Breast epithelium (tissue), 4 donors: ENCODE measurements at regions not wholly inside any gene's neighbourhood (a gene's known extent, or its start where the extent isn't known, plus 50 kb on each side); places are given as distances from the start of the nearest gene placed in this dataset.

Source experiments
- DNase-seq, 2 donors: peaks; one replicate each; pipeline ENCODE4 v3.0.0-alpha.2; 2019; ENCODE audit warnings: low spot score in 2 of 2
- H3K27ac ChIP-seq, 2 donors: fragments of 200-600 bp; sonication (generic) in 1 of 2; one replicate each; pipeline ENCODE4 v1.5.1; 2016 to 2019; ENCODE audit warnings: mild to moderate bottlenecking in 1 of 2
- H3K27me3 ChIP-seq, 2 donors: fragments of 200-600 bp; sonication (generic) in 1 of 2; one replicate each; pipeline versions ENCODE4 v1.5.1 to v1.6.0; 2017 to 2019; ENCODE audit warnings: control low read depth in 1 of 2, mild to moderate bottlenecking in 1 of 2
- H3K36me3 ChIP-seq: fragments of 200-600 bp; one replicate; pipeline ENCODE4 v1.5.1; 2019
- H3K4me1 ChIP-seq, 2 donors: fragments of 200-600 bp; sonication (generic); one replicate each; pipeline ENCODE4 v1.5.1; 2016 to 2019; ENCODE audit warnings: control low read depth in 1 of 2
- H3K4me3 ChIP-seq, 3 donors: fragments of 200-600 bp; sonication (generic); 1 replicate in 2 of 3; 2 replicates in 1 of 3; pipeline ENCODE4 v1.5.1; 2016 to 2019; ENCODE audit warnings: mild to moderate bottlenecking in 3 of 3, moderate library complexity in 2 of 3
- H3K9me3 ChIP-seq, 2 donors: fragments of 200-600 bp; sonication (generic) in 1 of 2; one replicate each; pipeline ENCODE4 v1.5.1; 2016 to 2019; ENCODE audit warnings: control low read depth in 1 of 2
- CTCF ChIP-seq, 3 donors: fragments of 450-650 bp; IDR thresholded peaks; one replicate each; pipeline ENCODE4 v1.5.1; 2016 to 2017; ENCODE audit warnings: antibody characterized with exemption in 3 of 3, mild to moderate bottlenecking in 3 of 3, moderate library complexity in 3 of 3
- POLR2A ChIP-seq: fragments of 450-650 bp; IDR thresholded peaks from one replicate; pipeline ENCODE4 v1.6.1; 2016; ENCODE audit warnings: antibody characterized with exemption, mild to moderate bottlenecking, moderate library complexity
- POLR2AphosphoS5 ChIP-seq, 3 donors: sonication (generic); formaldehyde crosslinking; IDR thresholded peaks; one replicate each; pipeline ENCODE4 v1.6.1; 2017; ENCODE audit warnings: antibody characterized with exemption in 3 of 3
- intact Hi-C: fragments of 100-400 bp; cut with DNase I; formaldehyde crosslinking; loops from one replicate; pipeline ENCODE4 v1.15.1; 2023; ENCODE audit warnings: low total_unique reads

GRCh38 chr4:156692016-156692415, 279.6 kb downstream of the PDGFC start:
- Histone ChIP-seq H3K9me3 (no peaks in the 10 kb centered on the region), H3K27me3 (no peaks in the 10 kb centered on the region), H3K4me3 (no peak overlapping the region), H3K27ac (no peak overlapping the region), H3K4me1 (no peaks in the 10 kb centered on the region), H3K36me3 (no peaks in the 10 kb centered on the region)
- no peak for DNase-seq
- TF ChIP-seq CTCF (IDR thresholded peaks at IDR 0.05) (no peak), POLR2A (no peak), POLR2AphosphoS5 (IDR thresholded peaks at IDR 0.05) (no peak)
- intact Hi-C loops = no loop called here

DNA sequence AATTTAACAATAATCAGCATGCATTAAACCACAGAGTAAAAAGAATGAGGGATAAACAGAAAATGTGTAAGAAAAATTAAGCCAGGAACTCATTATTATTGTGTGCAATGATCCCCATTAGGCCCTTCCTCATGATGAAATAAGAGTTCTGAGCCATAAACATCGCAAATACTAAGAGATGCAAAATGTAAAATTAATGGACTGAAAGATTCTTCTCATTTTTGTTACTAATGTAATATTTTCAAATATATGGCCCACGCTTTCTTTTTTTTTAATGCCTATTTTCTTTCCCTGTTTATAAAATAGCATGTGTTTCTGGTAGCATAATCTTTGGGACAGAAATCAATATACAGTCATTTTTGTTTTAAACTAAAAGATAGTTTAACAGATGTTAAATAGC, 281.0 kb downstream of the PDGFC start:
- no peak for TF ChIP-seq POLR2A
- no peak for TF ChIP-seq POLR2AphosphoS5 (IDR thresholded peaks at IDR 0.05)
- no peak for TF ChIP-seq CTCF (IDR thresholded peaks at IDR 0.05)
- Histone ChIP-seq H3K4me1 (no peaks in the 10 kb centered on the region), H3K27ac (no peak overlapping the region), H3K36me3 (no peaks in the 10 kb centered on the region), H3K9me3 (no peaks in the 10 kb centered on the region), H3K4me3 (no peak overlapping the region), H3K27me3 (no peaks in the 10 kb centered on the region)
- intact Hi-C loops = no loop called here
- DNase-seq = no peak

DNA sequence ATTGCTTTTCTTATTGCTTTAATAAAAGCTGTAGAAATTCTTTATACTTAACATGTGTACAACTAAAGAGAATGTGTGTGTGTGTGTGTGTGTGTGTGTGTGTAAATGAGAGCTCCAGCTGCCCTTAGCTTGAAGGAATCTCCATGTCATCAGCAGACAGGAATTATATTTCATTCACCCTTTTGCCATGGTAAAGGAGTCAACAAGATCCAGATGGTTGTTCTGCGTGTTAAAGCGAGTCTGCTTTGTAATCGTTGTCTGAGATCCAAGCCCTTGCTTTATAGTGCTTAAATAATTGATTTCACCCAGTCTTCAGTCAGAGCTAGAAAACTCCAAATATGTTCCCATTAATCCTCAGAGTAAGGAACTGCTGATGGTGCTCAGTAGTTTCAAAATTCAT, 285.5 kb downstream of the PDGFC start:
- intact Hi-C loops = no loop called here
- no peaks in the 10 kb centered on the region for H3K4me1 ChIP-seq
- H3K36me3 ChIP-seq = no peaks in the 10 kb centered on the region
- no peak for DNase-seq
- H3K4me3 ChIP-seq = no peak overlapping the region
- no peaks in the 10 kb centered on the region for H3K9me3 ChIP-seq
- no peaks in the 10 kb centered on the region for H3K27me3 ChIP-seq
- TF ChIP-seq POLR2AphosphoS5 (IDR thresholded peaks at IDR 0.05) = no peak
- no peak for TF ChIP-seq POLR2A
- no peak for TF ChIP-seq CTCF (IDR thresholded peaks at IDR 0.05)
- H3K27ac ChIP-seq = no peak overlapping the region

DNA sequence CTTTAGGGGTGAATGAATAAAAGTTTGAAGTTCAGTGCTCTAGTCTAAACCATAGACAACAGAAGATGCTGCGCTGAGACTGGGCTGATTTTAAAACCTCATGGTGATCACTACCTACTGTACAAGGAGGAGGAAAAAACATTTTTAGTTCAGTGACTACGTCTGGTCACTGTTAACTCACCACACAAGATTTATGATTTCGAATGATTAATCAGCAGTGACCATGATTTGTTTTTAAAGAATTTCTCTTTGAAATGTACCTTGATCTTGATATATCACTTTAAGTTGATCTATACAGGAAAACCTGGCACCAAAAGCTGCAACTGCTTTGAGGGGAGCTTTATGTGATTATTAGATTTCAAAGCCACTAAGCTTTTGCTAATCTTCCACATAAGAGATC, 286.3 kb downstream of the PDGFC start:
- Histone ChIP-seq H3K4me1 (no peaks in the 10 kb centered on the region), H3K27me3 (no peaks in the 10 kb centered on the region), H3K4me3 (no peak overlapping the region), H3K36me3 (no peaks in the 10 kb centered on the region), H3K9me3 (no peaks in the 10 kb centered on the region), H3K27ac (no peak overlapping the region)
- intact Hi-C loops = no loop called here
- TF ChIP-seq POLR2A = no peak
- no peak for TF ChIP-seq CTCF (IDR thresholded peaks at IDR 0.05)
- no peak for TF ChIP-seq POLR2AphosphoS5 (IDR thresholded peaks at IDR 0.05)
- no peak for DNase-seq

DNA sequence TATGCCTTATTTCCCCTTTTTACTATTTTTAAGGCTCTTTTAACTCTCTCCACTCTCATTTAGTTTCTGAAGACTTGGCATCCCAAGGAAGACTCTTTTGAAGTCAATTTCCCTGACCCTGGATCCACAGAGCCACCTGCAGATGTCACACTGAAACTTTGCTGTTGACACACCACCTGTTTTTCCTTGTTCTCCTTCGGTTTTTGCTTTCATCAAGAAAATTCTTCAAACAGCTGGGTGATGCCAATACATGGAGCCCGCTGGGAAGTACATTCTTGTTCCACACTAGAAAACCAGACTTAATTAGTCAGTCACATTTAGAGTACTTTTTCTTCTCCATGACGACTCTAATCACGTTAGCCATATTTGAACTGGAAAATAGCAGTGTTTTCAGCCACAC, 293.9 kb downstream of the PDGFC start:
- Histone ChIP-seq H3K9me3 (no peaks in the 10 kb centered on the region), H3K36me3 (no peaks in the 10 kb centered on the region), H3K27me3 (no peaks in the 10 kb centered on the region), H3K27ac (no peak overlapping the region), H3K4me1 (no peaks in the 10 kb centered on the region), H3K4me3 (no peak overlapping the region)
- intact Hi-C loops = no loop called here
- no peak for DNase-seq
- TF ChIP-seq CTCF (IDR thresholded peaks at IDR 0.05) (no peak), POLR2A (no peak), POLR2AphosphoS5 (IDR thresholded peaks at IDR 0.05) (no peak)
